Nucleus accumbens (tissue), 56 donors: ENCODE measurements at regions not wholly inside any gene's neighbourhood (a gene's known extent, or its start where the extent isn't known, plus 50 kb on each side); places are given as distances from the start of the nearest gene placed in this dataset.

Source experiments
- DNase-seq, 56 donors: peaks; one replicate each; lab custom pipeline; 2025; lab: John Stamatoyannopoulos, UW

- DNase-seq, result no peak
Observed at GRCh38 chrX:69000877-69001276, 164.4 kb downstream of the PJA1 start.

GRCh38 chrX:68999931-69000330 is 165.3 kb downstream of the PJA1 start:
- no peak for DNase-seq

- no peak for DNase-seq
Observed at GRCh38 chrX:68999356-68999755, 165.9 kb downstream of the PJA1 start.

GRCh38 chrX:68998716-68999115 is 166.5 kb downstream of the PJA1 start:
- DNase-seq, result no peak

- DNase-seq, result peak in 2 of 56 donors; percentile 1 to 7
Observed at GRCh38 chrX:68997911-68998310, 167.3 kb downstream of the PJA1 start.

GRCh38 chrX:68997511-68997910 is 167.7 kb downstream of the PJA1 start:
- DNase-seq, result no peak

GRCh38 chrX:68995780-68996551 is 167.1 kb downstream of the EFNB1 start:
- DNase-seq, result no peak

GRCh38 chrX:68995386-68995779 is 166.6 kb downstream of the EFNB1 start:
- DNase-seq, result no peak

GRCh38 chrX:68994891-68995255 is 166.1 kb downstream of the EFNB1 start:
- DNase-seq, result no peak

GRCh38 chrX:68994135-68994890 is 165.5 kb downstream of the EFNB1 start:
- DNase-seq, result peak in 1 of 56 donors; percentile 1

GRCh38 chrX:68992821-68993397 is 164.1 kb downstream of the EFNB1 start:
- DNase-seq, result no peak

GRCh38 chrX:68991691-68992345 is 163.0 kb downstream of the EFNB1 start:
- DNase-seq, result no peak

GRCh38 chrX:68990948-68991347 is 162.1 kb downstream of the EFNB1 start:
- no peak for DNase-seq

GRCh38 chrX:68989865-68990606 is 161.2 kb downstream of the EFNB1 start:
- no peak for DNase-seq

GRCh38 chrX:68989456-68989855 is 160.6 kb downstream of the EFNB1 start:
- no peak for DNase-seq

- DNase-seq, result no peak
Observed at GRCh38 chrX:68988865-68989264, 160.0 kb downstream of the EFNB1 start.

GRCh38 chrX:68985135-68985755 is 156.4 kb downstream of the EFNB1 start:
- no peak for DNase-seq

GRCh38 chrX:68983004-68983857 is 154.4 kb downstream of the EFNB1 start:
- no peak for DNase-seq

GRCh38 chrX:68982476-68982875 is 153.7 kb downstream of the EFNB1 start:
- no peak for DNase-seq
